GDM1 (cell line): ENCODE measurements at regions not wholly inside any gene's neighbourhood (a gene's known extent, or its start where the extent isn't known, plus 50 kb on each side); places are given as distances from the start of the nearest gene placed in this dataset.

Experiments
- DNase-seq: peaks from one replicate; lab custom pipeline; 2025; lab: John Stamatoyannopoulos, UW

- no peak for DNase-seq
Observed at GRCh38 chr11:80669620-80670019, 1228.8 kb upstream of the TENM4 start.

GRCh38 chr11:80668039-80668438 lies 1227.2 kb upstream of the TENM4 start:
- DNase-seq, result no peak

DNA sequence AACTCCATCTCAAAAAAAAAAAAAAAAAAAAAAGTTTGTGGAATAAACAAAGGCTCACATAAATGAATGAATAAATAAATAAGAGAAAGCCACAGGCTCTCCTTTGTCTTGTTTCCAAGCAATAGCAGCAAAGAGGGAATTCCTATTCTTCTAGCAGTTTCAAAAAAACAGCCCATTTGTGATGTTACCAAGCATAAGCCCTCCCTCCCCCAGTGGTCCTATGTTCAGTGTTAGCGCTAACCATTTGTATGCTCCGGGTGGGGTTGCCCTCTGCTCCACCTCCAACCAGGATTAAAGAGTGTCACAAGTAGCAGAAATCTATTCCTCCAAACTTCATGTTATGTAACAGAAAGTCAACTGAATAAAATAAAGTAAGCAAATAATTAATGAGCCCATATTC lies 1215.0 kb upstream of the TENM4 start:
- DNase-seq, result no peak

DNA sequence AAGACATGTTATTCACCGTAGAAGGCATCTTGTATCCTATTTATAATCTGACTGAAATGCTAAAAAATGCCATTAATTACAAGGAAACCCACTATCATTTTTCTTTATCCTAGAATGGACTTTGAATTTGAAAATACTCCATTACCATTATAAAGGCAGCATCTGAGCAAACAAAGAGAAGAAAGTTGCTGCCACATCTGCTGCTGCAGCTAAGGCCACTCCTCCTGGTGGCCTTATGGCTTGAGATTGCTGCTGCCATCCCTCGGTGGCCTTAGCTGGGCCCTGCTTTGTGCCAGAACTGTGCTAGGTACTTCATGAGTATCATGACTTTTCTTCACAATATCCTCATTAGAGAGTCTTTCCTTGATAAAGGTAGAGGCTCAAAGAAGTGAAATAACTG lies 1210.1 kb upstream of the TENM4 start:
- DNase-seq, result no peak

DNA sequence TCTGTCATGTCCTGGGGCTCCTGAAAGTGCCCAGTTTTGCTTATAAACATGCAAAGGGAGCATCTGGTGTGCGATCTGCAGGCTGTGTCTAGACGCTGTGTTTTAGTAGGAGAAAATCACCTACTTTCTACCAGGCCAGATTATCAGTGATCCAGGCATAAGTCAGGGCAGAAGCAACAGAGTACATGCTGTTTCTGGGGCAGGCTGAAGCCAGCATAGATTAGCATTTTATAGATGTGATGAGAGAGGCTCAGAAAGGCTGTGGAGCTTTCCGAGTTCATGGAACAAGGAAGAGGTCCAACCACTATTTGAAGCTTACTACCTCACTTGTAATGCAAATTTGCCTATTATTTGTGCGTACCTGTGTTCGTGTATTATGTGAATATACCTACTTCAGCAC lies 1208.4 kb upstream of the TENM4 start:
- no peak for DNase-seq

- no peak for DNase-seq
Observed at GRCh38 chr11:80638296-80638695, 1197.5 kb upstream of the TENM4 start.

- no peak for DNase-seq
Observed at GRCh38 chr11:80637571-80637970, 1196.7 kb upstream of the TENM4 start.

GRCh38 chr11:80636999-80637398 lies 1196.2 kb upstream of the TENM4 start:
- DNase-seq, result no peak

DNA sequence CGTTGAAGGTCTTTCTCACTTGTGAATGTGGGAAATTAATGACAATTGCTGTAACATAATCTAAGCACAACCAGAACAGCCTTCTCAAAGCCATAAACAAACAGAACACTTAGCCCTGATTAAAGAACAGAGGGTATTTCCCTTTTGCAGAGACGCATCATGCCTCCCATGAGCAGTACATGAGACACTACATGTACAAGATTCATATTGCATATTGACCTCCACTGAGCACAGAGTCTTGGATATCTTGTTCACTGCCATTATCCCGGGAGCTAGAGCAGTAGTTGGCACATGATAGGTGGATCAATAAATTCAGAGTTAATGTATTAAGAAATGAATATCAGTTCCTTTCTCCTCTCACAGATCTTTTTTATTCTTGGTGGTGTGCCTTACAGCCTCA lies 1194.3 kb upstream of the TENM4 start:
- no peak for DNase-seq

DNA sequence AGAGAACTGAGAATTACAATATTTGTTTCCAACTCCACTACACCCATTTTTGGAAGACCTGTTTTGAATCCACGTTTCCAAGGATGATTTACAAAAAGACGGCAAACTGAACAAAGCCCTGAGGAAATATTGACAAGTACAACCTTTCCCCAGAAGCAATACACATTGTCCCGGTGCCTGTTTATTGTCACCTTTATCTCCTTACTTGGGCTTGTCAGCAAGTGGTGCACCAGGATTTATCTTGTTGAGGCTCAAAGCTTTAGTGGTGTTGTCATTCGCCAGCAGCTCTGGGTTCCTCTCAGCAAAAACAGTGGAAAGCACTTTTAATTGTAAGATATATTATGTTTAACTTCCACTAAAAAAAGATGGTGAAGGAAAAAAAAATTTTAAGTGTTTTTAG lies 1191.9 kb upstream of the TENM4 start:
- DNase-seq, result no peak

GRCh38 chr11:80632156-80632555 lies 1191.3 kb upstream of the TENM4 start:
- no peak for DNase-seq

DNA sequence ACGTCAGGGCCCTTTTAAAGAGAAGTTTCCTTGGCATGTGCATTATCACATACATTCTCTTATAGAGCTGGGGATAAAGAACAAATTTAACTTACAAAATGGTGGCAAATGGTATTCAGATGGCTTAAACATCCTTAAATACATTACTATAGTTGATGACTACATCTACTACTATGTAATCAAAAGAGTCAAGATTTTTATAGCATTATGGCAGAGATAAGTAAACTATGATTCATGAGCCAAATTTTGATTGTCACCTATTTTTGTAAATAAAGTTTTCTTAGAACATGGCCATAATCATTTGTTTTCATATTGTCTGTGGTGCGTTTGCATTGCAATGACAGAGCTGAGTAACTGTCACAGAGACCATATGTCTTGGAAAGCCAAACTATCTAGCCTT lies 1188.6 kb upstream of the TENM4 start:
- no peak for DNase-seq

DNA sequence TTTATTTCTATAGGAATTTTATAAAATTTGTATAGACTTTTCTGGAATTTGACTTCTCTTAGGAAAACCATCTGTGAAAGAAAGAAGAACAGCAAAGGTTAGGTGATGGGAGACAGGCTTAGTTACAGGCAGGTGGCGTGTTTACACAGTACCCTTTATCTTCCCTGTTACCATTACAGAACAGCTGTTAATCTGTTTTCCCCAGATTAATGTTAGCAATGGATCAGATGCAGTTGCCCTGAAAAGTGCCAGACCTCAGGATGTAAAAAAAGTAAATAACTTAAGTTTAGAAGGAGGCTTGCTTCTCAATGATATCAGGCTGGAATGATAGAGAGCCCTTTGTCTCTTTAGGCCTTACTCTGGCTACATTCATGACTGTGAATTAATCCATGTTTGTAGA lies 1186.5 kb upstream of the TENM4 start:
- DNase-seq, result no peak

- DNase-seq, result no peak
Observed at GRCh38 chr11:80626721-80627120, 1185.9 kb upstream of the TENM4 start.

DNA sequence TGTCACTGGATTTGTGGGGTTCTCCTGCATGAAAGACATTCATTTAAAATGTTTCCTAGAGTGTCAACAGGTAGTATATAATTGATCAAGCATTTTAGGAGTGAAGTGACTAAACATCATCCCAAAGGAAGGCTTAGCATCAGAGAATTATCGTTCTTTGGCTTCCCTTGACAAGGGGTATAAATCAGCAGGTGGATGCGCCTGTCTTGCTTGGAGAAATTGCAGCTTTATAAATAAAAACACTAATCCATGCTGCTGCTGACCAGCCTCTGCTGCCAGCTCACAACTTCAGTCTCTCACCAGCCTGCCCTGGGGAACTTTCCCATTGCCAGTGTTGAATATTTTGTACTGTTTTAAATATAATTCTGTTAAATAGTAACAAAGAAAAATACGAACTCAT lies 1184.7 kb upstream of the TENM4 start:
- DNase-seq, result no peak

GRCh38 chr11:80621871-80622270 lies 1181.0 kb upstream of the TENM4 start:
- no peak for DNase-seq

DNA sequence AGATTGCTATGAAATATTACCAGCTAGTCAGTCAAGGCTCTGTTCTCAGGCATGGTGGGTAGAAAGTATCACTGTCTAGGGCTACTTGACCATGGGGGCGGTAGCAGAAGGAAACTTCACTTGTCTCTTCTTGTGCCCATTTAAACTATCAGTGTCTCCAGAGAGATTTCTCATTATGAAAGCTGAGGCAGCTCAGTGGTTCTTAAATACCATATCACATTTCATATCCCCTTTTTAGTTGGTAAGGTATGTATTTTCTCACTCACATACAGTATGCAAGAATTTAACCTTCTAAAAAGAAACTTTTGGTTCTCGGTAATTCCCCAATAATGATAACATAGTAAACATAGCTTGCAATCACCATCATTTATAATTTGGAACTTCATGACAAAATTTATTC lies 1180.0 kb upstream of the TENM4 start:
- DNase-seq, result no peak

- DNase-seq, result no peak
Observed at GRCh38 chr11:80617156-80617555, 1176.3 kb upstream of the TENM4 start.

- DNase-seq, result no peak
Observed at GRCh38 chr11:80616070-80616800, 1175.4 kb upstream of the TENM4 start.

- DNase-seq, result no peak
Observed at GRCh38 chr11:80613655-80614054, 1172.8 kb upstream of the TENM4 start.

DNA sequence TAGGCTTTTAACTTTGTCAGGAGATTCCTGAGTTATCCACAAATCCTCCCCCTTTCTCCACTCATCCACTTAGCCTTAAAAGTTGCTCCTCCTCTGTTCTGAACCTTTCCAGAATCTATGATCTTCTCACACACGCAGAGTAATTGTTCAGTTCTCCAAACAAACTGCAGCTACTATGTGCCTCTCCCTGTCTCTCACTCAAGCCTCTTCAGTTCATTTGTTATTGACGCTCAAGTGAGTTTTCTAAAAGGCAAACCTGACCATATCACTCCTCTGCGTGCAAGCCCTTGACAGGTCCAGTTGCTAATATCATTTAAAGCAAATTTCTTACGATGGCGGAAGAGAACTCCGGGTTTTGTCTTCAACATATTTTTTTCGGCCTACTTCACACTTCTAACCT lies 1169.7 kb upstream of the TENM4 start:
- no peak for DNase-seq

- DNase-seq, result no peak
Observed at GRCh38 chr11:80603472-80603871, 1162.6 kb upstream of the TENM4 start.

DNA sequence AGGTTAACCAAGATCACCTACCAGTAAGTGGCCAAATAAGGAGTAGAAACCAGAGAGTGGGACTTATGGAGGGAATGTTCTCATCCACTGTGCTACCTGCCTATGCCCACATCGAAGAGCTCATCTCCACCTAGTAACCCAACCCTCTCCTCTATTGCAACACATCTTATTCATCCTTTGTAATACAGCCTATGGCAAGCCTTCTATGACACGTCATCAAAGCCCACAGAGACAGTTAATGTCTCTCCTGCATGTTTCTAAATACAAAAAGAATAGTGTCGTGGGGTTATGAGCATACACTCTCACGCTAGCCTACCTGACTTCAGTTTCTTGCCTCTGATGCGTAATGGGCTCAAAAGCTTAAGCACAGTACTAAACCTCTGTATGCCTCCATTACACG lies 1158.1 kb upstream of the TENM4 start:
- no peak for DNase-seq

GRCh38 chr11:80596291-80596810 lies 1155.5 kb upstream of the TENM4 start:
- DNase-seq, result no peak
